PFSK-1 (cell line): ENCODE measurements at regions not wholly inside any gene's neighbourhood (a gene's known extent, or its start where the extent isn't known, plus 50 kb on each side); places are given as distances from the start of the nearest gene placed in this dataset.

Experiments used
- FOXP2 ChIP-seq: optimal IDR thresholded peaks from 2 replicates; pipeline ENCODE3; 2011; ENCODE audit warnings: borderline replicate concordance, control low read depth, inconsistent platforms; ENCODE audit not compliant: insufficient read depth; ENCODE audit errors: extremely low read length, extremely low read depth
- TF ChIP-seq, protein P1 (sequence below), 2 experiments: IDR thresholded peaks; 2 replicates each; pipeline versions ENCODE4 v1.6.1 to v1.8.0; 2011 to 2012; ENCODE audit warnings: low read depth in 2 of 2, low read length in 2 of 2, control low read depth in 1 of 2, inconsistent platforms in 1 of 2, mild to moderate bottlenecking in 1 of 2, moderate library complexity in 1 of 2; ENCODE audit not compliant: insufficient read depth in 1 of 2

DNA sequence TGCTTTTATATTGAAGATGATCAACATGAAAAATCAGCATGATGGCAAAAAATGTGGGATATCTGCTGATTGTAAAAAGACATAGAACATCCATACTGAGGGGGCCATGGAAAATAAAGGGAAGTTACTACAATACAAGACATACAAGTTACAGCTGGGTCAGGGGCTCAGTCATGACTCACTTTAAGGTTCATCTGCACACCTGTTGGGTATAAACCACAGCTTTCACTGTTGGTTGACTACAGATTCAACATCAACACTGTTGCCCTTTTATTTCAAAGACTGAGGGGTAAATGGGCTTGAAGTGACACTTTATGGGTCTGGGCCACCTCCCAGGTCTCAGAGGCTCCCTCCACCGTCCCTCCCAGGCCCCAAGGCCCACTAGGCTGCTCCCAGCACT is 98.1 kb upstream of the IRS2 start:
- TF ChIP-seq, protein P1, sequence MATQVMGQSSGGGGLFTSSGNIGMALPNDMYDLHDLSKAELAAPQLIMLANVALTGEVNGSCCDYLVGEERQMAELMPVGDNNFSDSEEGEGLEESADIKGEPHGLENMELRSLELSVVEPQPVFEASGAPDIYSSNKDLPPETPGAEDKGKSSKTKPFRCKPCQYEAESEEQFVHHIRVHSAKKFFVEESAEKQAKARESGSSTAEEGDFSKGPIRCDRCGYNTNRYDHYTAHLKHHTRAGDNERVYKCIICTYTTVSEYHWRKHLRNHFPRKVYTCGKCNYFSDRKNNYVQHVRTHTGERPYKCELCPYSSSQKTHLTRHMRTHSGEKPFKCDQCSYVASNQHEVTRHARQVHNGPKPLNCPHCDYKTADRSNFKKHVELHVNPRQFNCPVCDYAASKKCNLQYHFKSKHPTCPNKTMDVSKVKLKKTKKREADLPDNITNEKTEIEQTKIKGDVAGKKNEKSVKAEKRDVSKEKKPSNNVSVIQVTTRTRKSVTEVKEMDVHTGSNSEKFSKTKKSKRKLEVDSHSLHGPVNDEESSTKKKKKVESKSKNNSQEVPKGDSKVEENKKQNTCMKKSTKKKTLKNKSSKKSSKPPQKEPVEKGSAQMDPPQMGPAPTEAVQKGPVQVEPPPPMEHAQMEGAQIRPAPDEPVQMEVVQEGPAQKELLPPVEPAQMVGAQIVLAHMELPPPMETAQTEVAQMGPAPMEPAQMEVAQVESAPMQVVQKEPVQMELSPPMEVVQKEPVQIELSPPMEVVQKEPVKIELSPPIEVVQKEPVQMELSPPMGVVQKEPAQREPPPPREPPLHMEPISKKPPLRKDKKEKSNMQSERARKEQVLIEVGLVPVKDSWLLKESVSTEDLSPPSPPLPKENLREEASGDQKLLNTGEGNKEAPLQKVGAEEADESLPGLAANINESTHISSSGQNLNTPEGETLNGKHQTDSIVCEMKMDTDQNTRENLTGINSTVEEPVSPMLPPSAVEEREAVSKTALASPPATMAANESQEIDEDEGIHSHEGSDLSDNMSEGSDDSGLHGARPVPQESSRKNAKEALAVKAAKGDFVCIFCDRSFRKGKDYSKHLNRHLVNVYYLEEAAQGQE (IDR thresholded peaks at IDR 0.05; ENCODE audit: insufficient read depth in 1 of 2, low read depth in 2 of 2, low read length in 2 of 2): no peak
- TF ChIP-seq FOXP2: no peak
